Lower leg skin (tissue), 4 donors: ENCODE measurements at regions not wholly inside any gene's neighbourhood (a gene's known extent, or its start where the extent isn't known, plus 50 kb on each side); places are given as distances from the start of the nearest gene placed in this dataset.

Experiments
- DNase-seq, 2 donors: peaks; one replicate each; pipeline ENCODE4 v3.0.0-alpha.2; 2019; ENCODE audit warnings: low spot score in 2 of 2
- H3K4me3 ChIP-seq: fragments of 200-600 bp; sonication (generic); 2 replicates; pipeline ENCODE4 v1.5.1; 2017; ENCODE audit warnings: mild to moderate bottlenecking, low read depth; ENCODE audit not compliant: poor library complexity, severe bottlenecking
- CTCF ChIP-seq, 3 donors: fragments of 450-650 bp; IDR thresholded peaks; one replicate each; pipeline ENCODE4 v1.5.1; 2016; ENCODE audit warnings: antibody characterized with exemption in 3 of 3, mild to moderate bottlenecking in 3 of 3, moderate library complexity in 2 of 3
- POLR2A ChIP-seq, 2 donors: fragments of 450-650 bp; IDR thresholded peaks; one replicate each; pipeline ENCODE4 v1.6.1; 2016 to 2017; ENCODE audit warnings: antibody characterized with exemption in 2 of 2, mild to moderate bottlenecking in 1 of 2, moderate library complexity in 1 of 2
- WGBS, 2 donors: methylation state at CpG; one replicate each; pipeline ENCODE4 v1.1.5; 2018; 5-methylcytosine and 5-hydroxymethylcytosine counted together
- intact Hi-C: fragments of 100-400 bp; cut with DNase I; formaldehyde crosslinking; loops from one replicate; pipeline ENCODE4 v1.15.0; 2023; ENCODE audit warnings: low total_unique reads

DNA sequence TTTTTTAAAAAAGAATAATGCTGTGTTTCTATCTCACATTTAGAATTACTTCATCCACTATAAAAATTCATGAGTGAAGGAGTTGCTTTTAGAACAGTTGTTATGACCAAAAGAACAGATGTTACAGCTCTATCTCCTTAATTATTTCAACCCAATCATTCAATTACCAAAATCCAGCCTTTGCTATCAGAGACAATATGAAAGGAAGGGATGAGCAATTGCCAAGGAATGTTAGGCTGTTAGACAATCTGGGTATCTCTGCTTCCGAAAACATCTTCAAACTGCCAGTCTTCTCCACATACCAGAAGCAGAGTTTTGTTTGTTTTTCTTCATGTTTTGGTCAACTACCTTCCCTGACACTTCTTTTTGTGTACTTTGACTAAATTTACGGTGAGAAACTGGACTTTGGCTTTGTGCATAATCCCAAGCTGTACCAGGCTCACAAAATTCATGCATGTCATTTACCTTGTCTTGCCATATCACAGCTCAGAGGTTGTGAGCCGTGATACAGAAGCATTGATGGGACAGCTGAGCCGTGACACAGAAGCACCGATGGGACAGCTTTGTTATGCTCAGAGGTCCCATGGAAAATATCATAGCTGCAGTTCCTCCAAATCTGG lies 405.5 kb downstream of the KIF4B start:
- H3K4me3 ChIP-seq: no peak overlapping the region
- 81 to 83% methylated on average over 5 of the region's 5 CpGs for WGBS, 2 donors
- intact Hi-C loops: no loop called here
- DNase-seq: no peak
- TF ChIP-seq POLR2A (IDR thresholded peaks at IDR 0.05) (no peak), CTCF (IDR thresholded peaks at IDR 0.05) (no peak)

GRCh38 chr5:155430192-155430591 lies 416.6 kb downstream of the KIF4B start:
- TF ChIP-seq CTCF (IDR thresholded peaks at IDR 0.05) (no peak), POLR2A (IDR thresholded peaks at IDR 0.05) (no peak)
- intact Hi-C loops: no loop called here

GRCh38 chr5:155434267-155434666 lies 420.7 kb downstream of the KIF4B start:
- no peak for DNase-seq
- 15 to 29% methylated on average over 1 of the region's 1 CpG for WGBS, 2 donors
- intact Hi-C loops: no loop called here
- TF ChIP-seq POLR2A (IDR thresholded peaks at IDR 0.05) (no peak), CTCF (IDR thresholded peaks at IDR 0.05) (no peak)
- H3K4me3 ChIP-seq: no peak overlapping the region

More at GRCh38 chr5:155430192-155430591, 416.6 kb downstream of the KIF4B start:
- whole genome bisulfite sequencing, 2 donors: 96 to 97% methylated on average over 4 of the region's 4 CpGs
- no peak overlapping the region for H3K4me3 ChIP-seq
- DNase-seq: no peak

- H3K4me3 ChIP-seq: no peak overlapping the region
- intact Hi-C loops: no loop called here
- WGBS, 2 donors: 61 to 69% methylated on average over 2 of the region's 2 CpGs
- DNase-seq: no peak
- TF ChIP-seq CTCF (IDR thresholded peaks at IDR 0.05) (no peak), POLR2A (IDR thresholded peaks at IDR 0.05) (no peak)
Measured at GRCh38 chr5:155434681-155435080, 421.1 kb downstream of the KIF4B start.

DNA sequence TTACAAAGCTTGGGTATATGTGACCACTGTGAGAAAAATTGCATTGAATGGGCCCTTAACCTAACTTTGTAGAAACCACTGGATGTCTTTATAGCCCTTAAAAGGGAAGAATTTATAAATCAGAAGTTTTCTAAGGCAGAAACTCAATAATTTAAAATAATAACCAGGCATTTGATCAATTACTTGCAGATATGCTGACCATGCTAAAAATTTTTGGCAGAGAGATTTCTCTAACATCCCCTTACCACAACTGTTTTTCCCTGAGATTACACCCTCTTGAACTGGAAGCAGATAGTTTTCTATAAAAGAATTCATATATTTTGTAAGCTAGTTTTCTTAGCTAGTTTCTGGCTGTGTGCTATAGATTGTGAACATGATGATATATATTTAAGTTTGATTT lies 428.3 kb downstream of the KIF4B start:
- TF ChIP-seq CTCF (IDR thresholded peaks at IDR 0.05): no peak
- no peak for TF ChIP-seq POLR2A (IDR thresholded peaks at IDR 0.05)
- intact Hi-C loops: no loop called here
- DNase-seq: no peak
- H3K4me3 ChIP-seq: no peak overlapping the region

GRCh38 chr5:155451106-155451505 lies 437.6 kb downstream of the KIF4B start:
- H3K4me3 ChIP-seq: no peak overlapping the region
- TF ChIP-seq POLR2A (IDR thresholded peaks at IDR 0.05): no peak
- TF ChIP-seq CTCF (IDR thresholded peaks at IDR 0.05): no peak
- WGBS, 2 donors: 67 to 74% methylated on average over 2 of the region's 2 CpGs
- no peak for DNase-seq
- intact Hi-C loops: no loop called here
